WTC11 (cell line): ENCODE measurements at regions not wholly inside any gene's neighbourhood (a gene's known extent, or its start where the extent isn't known, plus 50 kb on each side); places are given as distances from the start of the nearest gene placed in this dataset.

Experiments
- E2F5 ChIP-seq: sonication (generic); formaldehyde crosslinking; IDR thresholded peaks from 2 replicates; pipeline ENCODE4 v1.8.1; 2022; ENCODE audit warnings: mild to moderate bottlenecking, moderate library complexity, missing genetic modification reagents
- FOXJ3 ChIP-seq: sonication (generic); formaldehyde crosslinking; IDR thresholded peaks from 2 replicates; pipeline ENCODE4 v1.9.0; 2021; ENCODE audit warnings: missing genetic modification reagents, mild to moderate bottlenecking, borderline replicate concordance
- FOXK1 ChIP-seq: sonication (generic); formaldehyde crosslinking; IDR thresholded peaks from 2 replicates; pipeline ENCODE4 v1.8.0; 2022; ENCODE audit warnings: mild to moderate bottlenecking, moderate library complexity, missing genetic modification reagents
- JUN ChIP-seq: sonication (generic); formaldehyde crosslinking; IDR thresholded peaks from 2 replicates; pipeline ENCODE4 v1.8.0; 2023; ENCODE audit warnings: mild to moderate bottlenecking, missing genetic modification reagents
- SMAD3 ChIP-seq: sonication (generic); formaldehyde crosslinking; IDR thresholded peaks from 2 replicates; pipeline ENCODE4 v1.8.0; 2022; ENCODE audit warnings: missing genetic modification reagents, mild to moderate bottlenecking, borderline replicate concordance
- ZNF232 ChIP-seq: sonication (generic); formaldehyde crosslinking; IDR thresholded peaks from 2 replicates; pipeline ENCODE4 v1.8.0; 2022; ENCODE audit warnings: mild to moderate bottlenecking, missing genetic modification reagents
- ZSCAN18 ChIP-seq: fragments of 250-450 bp; sonication (Bioruptor Pico); IDR thresholded peaks from 2 replicates; pipeline ENCODE4 v2.1.2; 2022; ENCODE audit warnings: mild to moderate bottlenecking, moderate library complexity

DNA sequence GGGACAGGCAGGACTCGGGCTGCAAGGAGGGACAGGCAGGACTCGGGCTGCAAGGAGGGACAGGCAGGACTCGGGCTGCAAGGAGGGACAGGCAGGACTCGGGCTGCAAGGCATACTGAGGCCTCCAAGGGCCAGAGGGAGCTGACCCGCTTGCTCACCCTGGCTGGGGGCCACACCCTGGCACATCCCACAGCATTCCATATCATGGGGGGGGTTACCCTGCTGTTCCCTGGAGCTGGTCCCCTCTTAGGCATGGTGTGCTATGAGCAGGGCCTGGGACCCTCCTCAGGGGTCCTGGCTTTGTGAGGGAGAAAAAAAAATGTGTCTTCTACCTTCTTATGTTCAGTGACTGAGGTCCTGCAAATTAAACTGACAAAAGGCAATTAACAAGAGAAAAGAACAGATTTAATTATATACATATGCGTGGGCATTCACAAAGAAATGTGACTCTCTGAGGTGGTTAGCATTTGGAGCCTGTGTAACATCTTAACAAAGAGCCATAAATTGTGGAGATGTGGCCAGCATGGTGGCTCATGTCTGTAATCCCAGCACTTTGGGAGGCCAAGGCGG lies 97.6 kb upstream of the ALDH1A3 start:
- no peak for TF ChIP-seq E2F5 (CRISPR knock-in tag)
- TF ChIP-seq SMAD3 (CRISPR knock-in tag), result no peak
- TF ChIP-seq ZSCAN18 (CRISPR knock-in tag), result no peak
- TF ChIP-seq ZNF232, result no peak
- TF ChIP-seq FOXJ3 (CRISPR knock-in tag), result no peak
- TF ChIP-seq JUN (CRISPR knock-in tag), result no peak
- no peak for TF ChIP-seq FOXK1 (CRISPR knock-in tag)
